ENCODE measurements at regions not wholly inside any gene's neighbourhood (a gene's known extent, or its start where the extent isn't known, plus 50 kb on each side); places are given as distances from the start of the nearest gene placed in this dataset.

DNA sequence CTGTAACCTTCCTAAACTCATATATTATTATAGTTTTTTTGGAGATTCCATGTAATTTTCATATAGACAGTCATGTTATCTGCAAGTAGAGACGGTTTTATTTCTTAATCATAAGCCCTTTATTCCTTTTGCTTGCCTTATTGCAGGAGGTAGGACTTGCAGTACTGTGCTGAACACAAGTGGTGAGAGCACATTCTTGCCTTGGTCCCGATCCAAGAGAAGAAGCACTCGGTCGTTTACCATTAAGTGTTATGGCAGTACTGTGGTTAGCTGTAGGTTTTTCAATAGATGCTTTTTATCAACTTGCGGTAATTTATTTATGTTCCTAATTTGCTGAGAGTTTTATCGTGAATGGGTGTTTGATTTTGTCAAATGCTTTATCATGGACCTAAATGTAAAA, 305.7 kb downstream of the DYSF start:
- TF ChIP-seq, protein P1, sequence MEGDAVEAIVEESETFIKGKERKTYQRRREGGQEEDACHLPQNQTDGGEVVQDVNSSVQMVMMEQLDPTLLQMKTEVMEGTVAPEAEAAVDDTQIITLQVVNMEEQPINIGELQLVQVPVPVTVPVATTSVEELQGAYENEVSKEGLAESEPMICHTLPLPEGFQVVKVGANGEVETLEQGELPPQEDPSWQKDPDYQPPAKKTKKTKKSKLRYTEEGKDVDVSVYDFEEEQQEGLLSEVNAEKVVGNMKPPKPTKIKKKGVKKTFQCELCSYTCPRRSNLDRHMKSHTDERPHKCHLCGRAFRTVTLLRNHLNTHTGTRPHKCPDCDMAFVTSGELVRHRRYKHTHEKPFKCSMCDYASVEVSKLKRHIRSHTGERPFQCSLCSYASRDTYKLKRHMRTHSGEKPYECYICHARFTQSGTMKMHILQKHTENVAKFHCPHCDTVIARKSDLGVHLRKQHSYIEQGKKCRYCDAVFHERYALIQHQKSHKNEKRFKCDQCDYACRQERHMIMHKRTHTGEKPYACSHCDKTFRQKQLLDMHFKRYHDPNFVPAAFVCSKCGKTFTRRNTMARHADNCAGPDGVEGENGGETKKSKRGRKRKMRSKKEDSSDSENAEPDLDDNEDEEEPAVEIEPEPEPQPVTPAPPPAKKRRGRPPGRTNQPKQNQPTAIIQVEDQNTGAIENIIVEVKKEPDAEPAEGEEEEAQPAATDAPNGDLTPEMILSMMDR (conservative IDR thresholded peaks at IDR 0.05; ENCODE audit: low read depth, low read length): no peak
- Histone ChIP-seq H3K79me2 (ENCODE audit: insufficient read depth, low read depth) (no peaks in the 10 kb centered on the region), H3K36me3 (ENCODE audit: insufficient read depth) (no peaks in the 10 kb centered on the region), H3K4me2 (no peak overlapping the region), H3K4me3 (IDR thresholded peaks at IDR 0.05; ENCODE audit: insufficient read depth, low read depth, low read length) (no peak overlapping the region), H3K27me3 (ENCODE audit: insufficient read depth, low read depth) (no peaks in the 10 kb centered on the region), H3K9ac (no peak overlapping the region), H4K20me1 (ENCODE audit: insufficient read depth) (no peaks in the 10 kb centered on the region), H3K4me1 (ENCODE audit: low read depth, poor library complexity, severe bottlenecking) (no peaks in the 10 kb centered on the region), H2AFZ (ENCODE audit: low read depth) (no peak overlapping the region), H3K27ac (no peak overlapping the region)

DNA sequence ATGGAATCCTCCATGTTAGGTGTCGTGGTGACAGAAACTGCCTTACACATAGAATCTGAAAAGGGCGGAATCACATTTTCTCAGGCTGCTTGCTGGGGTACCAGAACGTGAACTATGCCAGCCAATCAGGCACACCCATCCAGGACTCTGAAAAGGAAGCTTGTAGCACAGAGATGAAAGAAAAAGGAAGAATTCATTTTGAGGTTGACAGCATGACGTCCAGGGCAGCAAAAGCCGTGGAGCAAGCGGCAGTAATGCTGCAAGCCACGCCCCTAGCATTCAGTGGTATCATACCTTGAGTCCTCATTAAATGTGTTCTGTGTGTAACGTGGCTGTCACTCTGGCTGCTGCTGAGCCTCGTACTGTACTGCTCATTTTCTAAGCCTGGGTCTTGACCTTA, 304.0 kb downstream of the DYSF start:
- no peaks in the 10 kb centered on the region for H4K20me1 ChIP-seq (ENCODE audit: insufficient read depth)
- H3K4me2 ChIP-seq: no peak overlapping the region
- TF ChIP-seq, protein P1 (conservative IDR thresholded peaks at IDR 0.05; ENCODE audit: low read depth, low read length): no peak
- no peak overlapping the region for H3K4me3 ChIP-seq (IDR thresholded peaks at IDR 0.05; ENCODE audit: insufficient read depth, low read depth, low read length)
- H3K4me1 ChIP-seq (ENCODE audit: low read depth, poor library complexity, severe bottlenecking): no peaks in the 10 kb centered on the region
- H2AFZ ChIP-seq (ENCODE audit: low read depth): no peak overlapping the region
- H3K27ac ChIP-seq: no peak overlapping the region
- no peaks in the 10 kb centered on the region for H3K79me2 ChIP-seq (ENCODE audit: insufficient read depth, low read depth)
- H3K36me3 ChIP-seq (ENCODE audit: insufficient read depth): no peaks in the 10 kb centered on the region
- no peak overlapping the region for H3K9ac ChIP-seq
- no peaks in the 10 kb centered on the region for H3K27me3 ChIP-seq (ENCODE audit: insufficient read depth, low read depth)

DNA sequence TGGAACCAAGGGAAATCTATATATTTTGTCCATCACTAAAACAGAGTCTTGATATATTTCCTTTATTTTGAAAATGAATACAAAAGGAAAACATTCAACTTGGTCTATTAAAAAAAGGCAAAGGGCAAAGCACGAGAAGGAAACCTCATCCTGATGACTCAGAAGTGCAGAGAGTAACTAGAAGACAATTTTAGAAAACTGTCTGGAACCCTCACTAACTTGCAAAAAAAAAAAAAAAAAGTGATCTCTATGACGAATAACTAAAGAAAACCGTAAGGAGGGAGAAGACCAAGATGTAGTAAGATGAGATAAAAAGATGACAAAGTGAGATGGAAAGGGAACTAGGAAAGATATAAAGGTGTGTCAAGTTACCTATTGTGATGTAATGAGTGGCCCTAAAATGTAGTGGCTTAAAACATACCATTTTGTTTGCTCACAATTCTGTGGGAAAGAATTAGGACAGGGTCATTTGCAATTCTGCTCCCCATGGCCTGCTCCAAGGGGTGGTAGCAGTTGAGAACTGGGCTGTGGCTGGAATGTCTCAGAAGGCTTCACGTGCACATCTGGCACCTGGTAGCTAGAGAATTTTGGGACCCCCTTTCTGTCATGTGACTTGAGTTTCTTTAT, 303.0 kb downstream of the DYSF start:
- H2AFZ ChIP-seq (ENCODE audit: low read depth): no peak overlapping the region
- H4K20me1 ChIP-seq (ENCODE audit: insufficient read depth): no peaks in the 10 kb centered on the region
- no peak overlapping the region for H3K27ac ChIP-seq
- H3K9ac ChIP-seq: no peak overlapping the region
- no peak overlapping the region for H3K4me2 ChIP-seq
- H3K4me3 ChIP-seq (IDR thresholded peaks at IDR 0.05; ENCODE audit: insufficient read depth, low read depth, low read length): no peak overlapping the region
- H3K79me2 ChIP-seq (ENCODE audit: insufficient read depth, low read depth): no peaks in the 10 kb centered on the region
- H3K4me1 ChIP-seq (ENCODE audit: low read depth, poor library complexity, severe bottlenecking): no peaks in the 10 kb centered on the region
- H3K36me3 ChIP-seq (ENCODE audit: insufficient read depth): no peaks in the 10 kb centered on the region
- no peaks in the 10 kb centered on the region for H3K27me3 ChIP-seq (ENCODE audit: insufficient read depth, low read depth)
- TF ChIP-seq, protein P1 (conservative IDR thresholded peaks at IDR 0.05; ENCODE audit: low read depth, low read length): no peak

DNA sequence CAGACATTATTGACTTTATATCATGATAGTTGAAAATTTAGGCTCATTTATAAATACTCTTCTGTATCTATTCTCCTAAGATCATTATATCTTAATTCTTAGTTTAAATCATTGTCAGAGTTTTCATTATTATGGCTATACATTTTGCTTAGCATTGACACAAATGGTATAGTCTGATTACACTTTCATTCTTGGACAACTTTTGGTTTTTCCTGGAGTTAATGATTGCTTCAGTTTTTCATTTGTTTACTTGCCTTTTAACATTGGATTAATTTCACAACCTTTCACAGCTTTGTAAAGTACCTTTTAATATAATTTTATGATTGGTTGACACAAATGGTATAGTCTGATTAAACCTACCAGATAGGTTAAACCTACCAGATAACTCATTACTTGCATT, 298.2 kb downstream of the DYSF start:
- no peaks in the 10 kb centered on the region for H3K27me3 ChIP-seq (ENCODE audit: insufficient read depth, low read depth)
- H3K79me2 ChIP-seq (ENCODE audit: insufficient read depth, low read depth): no peaks in the 10 kb centered on the region
- no peak overlapping the region for H2AFZ ChIP-seq (ENCODE audit: low read depth)
- no peaks in the 10 kb centered on the region for H3K36me3 ChIP-seq (ENCODE audit: insufficient read depth)
- no peak overlapping the region for H3K27ac ChIP-seq
- H3K4me2 ChIP-seq: no peak overlapping the region
- H3K4me3 ChIP-seq (IDR thresholded peaks at IDR 0.05; ENCODE audit: insufficient read depth, low read depth, low read length): no peak overlapping the region
- H3K9ac ChIP-seq: no peak overlapping the region
- peaks cover 11% of the 10 kb centered on the region for H3K4me1 ChIP-seq (ENCODE audit: low read depth, poor library complexity, severe bottlenecking)
- H4K20me1 ChIP-seq (ENCODE audit: insufficient read depth): no peaks in the 10 kb centered on the region
- TF ChIP-seq, protein P1 (conservative IDR thresholded peaks at IDR 0.05; ENCODE audit: low read depth, low read length): no peak
